ENCODE measurements at regions not wholly inside any gene's neighbourhood (a gene's known extent, or its start where the extent isn't known, plus 50 kb on each side); places are given as distances from the start of the nearest gene placed in this dataset.

DNA sequence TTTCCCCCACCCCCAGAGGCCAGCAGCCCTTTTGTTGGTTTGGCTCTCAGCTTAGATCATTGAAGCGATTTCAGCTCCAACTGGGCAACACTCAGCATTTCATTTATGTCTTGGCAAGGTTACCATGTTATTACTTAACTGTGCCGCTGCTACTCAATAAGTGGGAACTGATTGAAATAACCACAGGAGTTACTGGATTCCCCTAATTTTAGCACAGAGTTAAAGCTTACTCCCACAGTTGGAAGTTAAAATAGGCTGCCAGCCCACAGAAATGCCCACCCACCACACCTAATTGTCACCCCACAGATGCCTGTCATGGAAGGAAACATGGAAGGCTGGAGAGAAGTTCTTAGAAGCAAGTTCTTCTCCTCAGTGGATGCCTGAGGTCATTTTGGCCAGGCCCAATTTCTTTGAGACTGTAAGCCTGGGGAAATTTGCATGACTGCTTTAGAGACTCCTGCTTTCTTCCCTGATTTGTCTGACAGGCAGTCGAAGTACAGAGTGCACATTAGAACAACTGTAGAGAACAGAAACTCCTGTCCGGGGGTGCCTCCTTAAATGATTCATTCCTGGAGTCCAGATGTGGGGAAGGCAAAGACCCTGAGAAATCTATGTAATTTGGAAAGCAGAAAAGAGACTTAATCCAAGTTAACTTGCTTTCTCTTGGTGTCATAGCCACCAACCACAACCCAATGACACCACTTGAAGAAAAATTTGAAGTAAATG is 370.0 kb downstream of the ZSWIM6 start:
- TF ChIP-seq, protein P1, sequence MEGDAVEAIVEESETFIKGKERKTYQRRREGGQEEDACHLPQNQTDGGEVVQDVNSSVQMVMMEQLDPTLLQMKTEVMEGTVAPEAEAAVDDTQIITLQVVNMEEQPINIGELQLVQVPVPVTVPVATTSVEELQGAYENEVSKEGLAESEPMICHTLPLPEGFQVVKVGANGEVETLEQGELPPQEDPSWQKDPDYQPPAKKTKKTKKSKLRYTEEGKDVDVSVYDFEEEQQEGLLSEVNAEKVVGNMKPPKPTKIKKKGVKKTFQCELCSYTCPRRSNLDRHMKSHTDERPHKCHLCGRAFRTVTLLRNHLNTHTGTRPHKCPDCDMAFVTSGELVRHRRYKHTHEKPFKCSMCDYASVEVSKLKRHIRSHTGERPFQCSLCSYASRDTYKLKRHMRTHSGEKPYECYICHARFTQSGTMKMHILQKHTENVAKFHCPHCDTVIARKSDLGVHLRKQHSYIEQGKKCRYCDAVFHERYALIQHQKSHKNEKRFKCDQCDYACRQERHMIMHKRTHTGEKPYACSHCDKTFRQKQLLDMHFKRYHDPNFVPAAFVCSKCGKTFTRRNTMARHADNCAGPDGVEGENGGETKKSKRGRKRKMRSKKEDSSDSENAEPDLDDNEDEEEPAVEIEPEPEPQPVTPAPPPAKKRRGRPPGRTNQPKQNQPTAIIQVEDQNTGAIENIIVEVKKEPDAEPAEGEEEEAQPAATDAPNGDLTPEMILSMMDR (IDR thresholded peaks at IDR 0.05): no peak
- no peak for DNase-seq (ENCODE audit: low spot score)

GRCh38 chr5:61702784-61703183 is 370.7 kb downstream of the ZSWIM6 start:
- DNase-seq (ENCODE audit: low spot score): no peak

More for the DNA sequence above, 370.0 kb downstream of the ZSWIM6 start:
- Histone ChIP-seq H3K27ac (no peak overlapping the region), H3K4me3 (no peak overlapping the region), H3K36me3 (no peaks in the 10 kb centered on the region), H3K4me1 (no peaks in the 10 kb centered on the region), H3K9me3 (no peaks in the 10 kb centered on the region), H3K27me3 (no peaks in the 10 kb centered on the region)

DNA sequence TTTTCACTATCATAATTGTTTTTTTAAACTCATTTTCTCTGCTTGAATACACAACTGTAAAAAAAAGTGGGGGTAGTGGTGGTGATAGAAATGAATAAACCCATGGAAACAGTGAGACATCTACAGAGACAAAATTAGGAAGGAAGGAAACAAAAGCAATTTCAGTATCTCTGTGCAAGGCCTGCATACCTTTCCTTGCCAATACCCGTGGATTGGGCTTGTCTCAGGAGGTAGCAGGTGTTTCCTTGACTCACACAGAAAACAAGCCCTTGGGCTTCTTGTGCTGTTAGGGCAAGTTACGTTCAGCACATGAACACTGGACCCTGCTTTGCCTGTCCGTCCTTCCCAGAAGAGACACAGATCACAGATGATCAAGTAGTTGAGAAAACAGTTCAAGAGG is 372.2 kb downstream of the ZSWIM6 start:
- Histone ChIP-seq H3K9me3 (no peaks in the 10 kb centered on the region), H3K27ac (no peak overlapping the region), H3K4me3 (no peak overlapping the region), H3K36me3 (no peaks in the 10 kb centered on the region), H3K4me1 (no peaks in the 10 kb centered on the region), H3K27me3 (no peaks in the 10 kb centered on the region)
- TF ChIP-seq, protein P1 (IDR thresholded peaks at IDR 0.05): no peak
- DNase-seq (ENCODE audit: low spot score): no peak

More at GRCh38 chr5:61702784-61703183, 370.7 kb downstream of the ZSWIM6 start:
- Histone ChIP-seq H3K36me3 (no peaks in the 10 kb centered on the region), H3K27me3 (no peaks in the 10 kb centered on the region), H3K27ac (no peak overlapping the region), H3K4me1 (no peaks in the 10 kb centered on the region), H3K4me3 (no peak overlapping the region), H3K9me3 (no peaks in the 10 kb centered on the region)
- TF ChIP-seq, protein P1 (IDR thresholded peaks at IDR 0.05): no peak

DNA sequence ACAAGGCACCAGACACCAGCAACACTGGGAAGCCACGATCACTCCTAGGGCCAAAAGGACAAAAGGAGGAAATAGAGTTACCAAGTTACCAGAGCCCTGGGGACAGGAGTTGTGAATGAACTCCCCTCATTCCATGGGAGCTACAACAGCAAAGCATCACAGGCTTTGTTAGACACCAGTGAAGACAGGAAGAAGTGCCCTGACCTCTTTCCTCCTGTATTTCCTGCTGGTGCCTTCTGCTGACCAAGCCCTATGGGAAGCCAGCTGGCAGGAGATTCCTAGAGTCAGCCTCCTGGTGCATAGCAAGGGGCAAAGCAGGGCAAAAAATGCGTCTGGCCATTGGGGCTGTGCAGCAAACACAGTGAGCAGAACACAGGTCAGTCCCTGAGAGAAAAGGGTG is 374.7 kb downstream of the ZSWIM6 start:
- DNase-seq (ENCODE audit: low spot score): no peak
- no peak overlapping the region for H3K4me3 ChIP-seq
- no peaks in the 10 kb centered on the region for H3K27me3 ChIP-seq
- no peaks in the 10 kb centered on the region for H3K4me1 ChIP-seq
- H3K27ac ChIP-seq: no peak overlapping the region
- TF ChIP-seq, protein P1 (IDR thresholded peaks at IDR 0.05): no peak
- no peaks in the 10 kb centered on the region for H3K36me3 ChIP-seq
- H3K9me3 ChIP-seq: no peaks in the 10 kb centered on the region

DNA sequence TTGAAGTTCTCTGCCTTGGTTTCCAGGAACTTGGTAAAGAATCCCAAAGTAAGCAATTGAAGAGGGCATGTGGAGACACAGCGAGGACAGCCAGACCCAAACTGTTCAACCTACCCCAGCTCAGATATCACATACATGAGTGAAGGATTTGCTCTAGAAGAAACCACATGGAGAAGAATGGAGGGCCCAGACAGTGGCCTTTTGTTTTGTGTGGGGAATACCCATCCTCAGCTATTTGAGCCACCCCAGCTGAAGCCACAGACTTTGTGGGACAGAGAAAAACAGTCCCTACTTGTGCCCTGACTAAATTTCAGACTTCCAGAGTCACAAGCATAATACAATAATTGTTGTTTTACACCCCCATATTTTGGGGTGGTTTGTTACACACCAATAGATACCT is 387.1 kb downstream of the ZSWIM6 start:
- H3K4me3 ChIP-seq: no peak overlapping the region
- no peaks in the 10 kb centered on the region for H3K27me3 ChIP-seq
- no peak overlapping the region for H3K27ac ChIP-seq
- H3K9me3 ChIP-seq: peaks cover 0 to 17% of the 10 kb centered on the region in 2 donors
- TF ChIP-seq, protein P1 (IDR thresholded peaks at IDR 0.05): no peak
- no peaks in the 10 kb centered on the region for H3K36me3 ChIP-seq
- H3K4me1 ChIP-seq: no peaks in the 10 kb centered on the region
- DNase-seq (ENCODE audit: low spot score): no peak

DNA sequence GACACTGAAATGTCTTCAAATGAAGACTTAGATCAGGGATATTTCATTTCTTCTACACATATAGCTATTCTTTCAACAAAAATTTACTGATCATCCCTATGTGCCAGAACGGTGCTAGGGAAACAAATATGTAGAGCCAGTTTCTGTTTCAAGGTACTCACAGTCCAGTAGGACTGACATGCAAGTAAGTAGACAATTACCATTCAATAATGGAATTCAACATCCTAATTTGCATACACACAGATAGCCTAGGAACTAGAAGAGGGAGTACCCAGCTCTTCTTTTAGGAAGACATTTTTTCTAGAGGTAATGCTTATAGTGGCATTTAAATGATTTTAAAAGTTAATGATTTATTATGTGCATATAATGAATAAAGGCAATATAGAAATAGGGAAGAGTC is 388.8 kb downstream of the ZSWIM6 start:
- Histone ChIP-seq H3K36me3 (no peaks in the 10 kb centered on the region), H3K9me3 (peaks cover 0 to 17% of the 10 kb centered on the region in 2 donors), H3K4me1 (no peaks in the 10 kb centered on the region), H3K4me3 (no peak overlapping the region), H3K27me3 (no peaks in the 10 kb centered on the region), H3K27ac (no peak overlapping the region)
- no peak for DNase-seq (ENCODE audit: low spot score)
- TF ChIP-seq, protein P1 (IDR thresholded peaks at IDR 0.05): no peak
